ENCODE measurements at regions not wholly inside any gene's neighbourhood (a gene's known extent, or its start where the extent isn't known, plus 50 kb on each side); places are given as distances from the start of the nearest gene placed in this dataset.

DNA sequence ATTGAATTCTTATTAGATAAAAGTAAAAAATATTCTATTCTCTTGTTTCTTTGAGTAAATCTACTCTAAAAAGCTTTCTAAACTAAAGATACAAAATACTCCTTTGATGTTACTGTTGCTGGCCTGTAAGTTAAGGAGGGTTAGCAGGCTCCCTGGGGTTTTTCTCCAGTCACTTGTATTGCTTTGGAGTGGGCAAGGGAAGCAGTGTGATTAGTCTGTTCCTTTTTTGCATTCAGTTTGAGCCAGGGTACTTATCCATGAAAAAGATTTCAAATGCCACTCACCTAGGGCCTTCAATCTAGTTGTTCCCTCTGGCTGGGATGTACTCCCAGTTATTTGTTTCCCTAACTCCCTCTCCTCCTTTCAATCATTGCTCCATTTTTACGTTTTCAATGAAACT lies 256.2 kb upstream of the SMC2 start:
- Mint-ChIP-seq H3K27me3 (ENCODE audit: insufficient read depth, low read depth, poor library complexity) (no peaks in the 10 kb centered on the region), H3K36me3 (ENCODE audit: low read depth) (peaks cover 6% of the 10 kb centered on the region; the same call in 1 of the 3 replicates), H3K27ac (no peak overlapping the region), H3K4me1 (no peaks in the 10 kb centered on the region), H3K4me3 (no peak overlapping the region), H3K9me3 (peaks cover 85% of the 10 kb centered on the region)
- Histone ChIP-seq H3K27me3 (ENCODE audit: insufficient read depth) (no peaks in the 10 kb centered on the region), H3K4me2 (no peak overlapping the region), H3K79me2 (replicated peaks; ENCODE audit: insufficient read depth) (no peaks in the 10 kb centered on the region), H3K4me3 (no peak overlapping the region), H3K9me2 (ENCODE audit: insufficient read depth) (no peaks in the 10 kb centered on the region), H3K27ac (ENCODE audit: low read depth) (no peak overlapping the region), H3F3A (replicated peaks; ENCODE audit: low read depth) (no peaks in the 10 kb centered on the region), H3K36me3 (ENCODE audit: insufficient read depth) (peaks cover 5% of the 10 kb centered on the region), H2AFZ (no peak overlapping the region), H4K20me1 (replicated peaks; ENCODE audit: insufficient read depth) (no peaks in the 10 kb centered on the region), H3K4me1 (ENCODE audit: insufficient read depth) (no peaks in the 10 kb centered on the region)
- DNase-seq (ENCODE audit: low spot score): no peak
- no peak for ATAC-seq
- TF ChIP-seq REST (IDR thresholded peaks at IDR 0.05; ENCODE audit: unreplicated experiment): no peak

DNA sequence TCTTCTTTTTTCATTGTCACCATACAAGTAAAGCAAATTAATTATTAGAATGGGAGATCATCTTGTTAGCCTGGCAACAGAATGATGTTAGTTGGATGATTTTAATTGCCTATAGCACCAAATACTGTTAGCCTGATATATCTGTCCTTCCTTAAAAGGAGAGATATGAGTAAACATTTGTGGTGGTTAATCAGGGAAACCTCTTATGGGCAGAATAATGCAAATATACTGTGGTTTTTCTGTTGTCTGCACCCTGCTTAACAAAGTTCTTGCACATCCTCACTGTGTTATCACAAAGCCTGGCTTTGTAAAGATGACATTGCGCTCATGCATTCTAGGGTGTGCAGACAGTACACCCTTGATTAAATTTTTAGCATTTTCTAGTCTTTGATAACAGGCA lies 254.9 kb upstream of the SMC2 start:
- H3K9me3 Mint-ChIP-seq: peaks cover 90% of the 10 kb centered on the region
- no peak overlapping the region for H3K4me3 ChIP-seq
- no peak overlapping the region for H3K27ac ChIP-seq (ENCODE audit: low read depth)
- H3K4me1 ChIP-seq (ENCODE audit: insufficient read depth): no peaks in the 10 kb centered on the region
- peaks cover 6% of the 10 kb centered on the region; the same call in 2 of the 3 replicates for H3K36me3 Mint-ChIP-seq (ENCODE audit: low read depth)
- no peak for ATAC-seq
- H3K27ac Mint-ChIP-seq: no peak overlapping the region
- no peaks in the 10 kb centered on the region for H3K79me2 ChIP-seq (replicated peaks; ENCODE audit: insufficient read depth)
- DNase-seq (ENCODE audit: low spot score): no peak
- H3K4me3 Mint-ChIP-seq: no peak overlapping the region
- no peaks in the 10 kb centered on the region for H3K27me3 ChIP-seq (ENCODE audit: insufficient read depth)
- H3K4me1 Mint-ChIP-seq: no peaks in the 10 kb centered on the region
- H3K4me2 ChIP-seq: no peak overlapping the region
- no peaks in the 10 kb centered on the region for H3K27me3 Mint-ChIP-seq (ENCODE audit: insufficient read depth, low read depth, poor library complexity)
- no peaks in the 10 kb centered on the region for H4K20me1 ChIP-seq (replicated peaks; ENCODE audit: insufficient read depth)
- no peaks in the 10 kb centered on the region for H3K9me2 ChIP-seq (ENCODE audit: insufficient read depth)
- H2AFZ ChIP-seq: no peak overlapping the region
- no peaks in the 10 kb centered on the region for H3F3A ChIP-seq (replicated peaks; ENCODE audit: low read depth)
- H3K36me3 ChIP-seq (ENCODE audit: insufficient read depth): peaks cover 12% of the 10 kb centered on the region
- TF ChIP-seq EZH2phosphoT487 (IDR thresholded peaks at IDR 0.05; ENCODE audit: unreplicated experiment) (no peak), STAT1 (IDR thresholded peaks at IDR 0.05; ENCODE audit: unreplicated experiment) (no peak), REST (IDR thresholded peaks at IDR 0.05; ENCODE audit: unreplicated experiment) (no peak), NANOG (IDR thresholded peaks at IDR 0.05; ENCODE audit: borderline replicate concordance) (no peak), ETS1 (IDR thresholded peaks at IDR 0.05) (no peak)
- TF ChIP-seq, protein P1, sequence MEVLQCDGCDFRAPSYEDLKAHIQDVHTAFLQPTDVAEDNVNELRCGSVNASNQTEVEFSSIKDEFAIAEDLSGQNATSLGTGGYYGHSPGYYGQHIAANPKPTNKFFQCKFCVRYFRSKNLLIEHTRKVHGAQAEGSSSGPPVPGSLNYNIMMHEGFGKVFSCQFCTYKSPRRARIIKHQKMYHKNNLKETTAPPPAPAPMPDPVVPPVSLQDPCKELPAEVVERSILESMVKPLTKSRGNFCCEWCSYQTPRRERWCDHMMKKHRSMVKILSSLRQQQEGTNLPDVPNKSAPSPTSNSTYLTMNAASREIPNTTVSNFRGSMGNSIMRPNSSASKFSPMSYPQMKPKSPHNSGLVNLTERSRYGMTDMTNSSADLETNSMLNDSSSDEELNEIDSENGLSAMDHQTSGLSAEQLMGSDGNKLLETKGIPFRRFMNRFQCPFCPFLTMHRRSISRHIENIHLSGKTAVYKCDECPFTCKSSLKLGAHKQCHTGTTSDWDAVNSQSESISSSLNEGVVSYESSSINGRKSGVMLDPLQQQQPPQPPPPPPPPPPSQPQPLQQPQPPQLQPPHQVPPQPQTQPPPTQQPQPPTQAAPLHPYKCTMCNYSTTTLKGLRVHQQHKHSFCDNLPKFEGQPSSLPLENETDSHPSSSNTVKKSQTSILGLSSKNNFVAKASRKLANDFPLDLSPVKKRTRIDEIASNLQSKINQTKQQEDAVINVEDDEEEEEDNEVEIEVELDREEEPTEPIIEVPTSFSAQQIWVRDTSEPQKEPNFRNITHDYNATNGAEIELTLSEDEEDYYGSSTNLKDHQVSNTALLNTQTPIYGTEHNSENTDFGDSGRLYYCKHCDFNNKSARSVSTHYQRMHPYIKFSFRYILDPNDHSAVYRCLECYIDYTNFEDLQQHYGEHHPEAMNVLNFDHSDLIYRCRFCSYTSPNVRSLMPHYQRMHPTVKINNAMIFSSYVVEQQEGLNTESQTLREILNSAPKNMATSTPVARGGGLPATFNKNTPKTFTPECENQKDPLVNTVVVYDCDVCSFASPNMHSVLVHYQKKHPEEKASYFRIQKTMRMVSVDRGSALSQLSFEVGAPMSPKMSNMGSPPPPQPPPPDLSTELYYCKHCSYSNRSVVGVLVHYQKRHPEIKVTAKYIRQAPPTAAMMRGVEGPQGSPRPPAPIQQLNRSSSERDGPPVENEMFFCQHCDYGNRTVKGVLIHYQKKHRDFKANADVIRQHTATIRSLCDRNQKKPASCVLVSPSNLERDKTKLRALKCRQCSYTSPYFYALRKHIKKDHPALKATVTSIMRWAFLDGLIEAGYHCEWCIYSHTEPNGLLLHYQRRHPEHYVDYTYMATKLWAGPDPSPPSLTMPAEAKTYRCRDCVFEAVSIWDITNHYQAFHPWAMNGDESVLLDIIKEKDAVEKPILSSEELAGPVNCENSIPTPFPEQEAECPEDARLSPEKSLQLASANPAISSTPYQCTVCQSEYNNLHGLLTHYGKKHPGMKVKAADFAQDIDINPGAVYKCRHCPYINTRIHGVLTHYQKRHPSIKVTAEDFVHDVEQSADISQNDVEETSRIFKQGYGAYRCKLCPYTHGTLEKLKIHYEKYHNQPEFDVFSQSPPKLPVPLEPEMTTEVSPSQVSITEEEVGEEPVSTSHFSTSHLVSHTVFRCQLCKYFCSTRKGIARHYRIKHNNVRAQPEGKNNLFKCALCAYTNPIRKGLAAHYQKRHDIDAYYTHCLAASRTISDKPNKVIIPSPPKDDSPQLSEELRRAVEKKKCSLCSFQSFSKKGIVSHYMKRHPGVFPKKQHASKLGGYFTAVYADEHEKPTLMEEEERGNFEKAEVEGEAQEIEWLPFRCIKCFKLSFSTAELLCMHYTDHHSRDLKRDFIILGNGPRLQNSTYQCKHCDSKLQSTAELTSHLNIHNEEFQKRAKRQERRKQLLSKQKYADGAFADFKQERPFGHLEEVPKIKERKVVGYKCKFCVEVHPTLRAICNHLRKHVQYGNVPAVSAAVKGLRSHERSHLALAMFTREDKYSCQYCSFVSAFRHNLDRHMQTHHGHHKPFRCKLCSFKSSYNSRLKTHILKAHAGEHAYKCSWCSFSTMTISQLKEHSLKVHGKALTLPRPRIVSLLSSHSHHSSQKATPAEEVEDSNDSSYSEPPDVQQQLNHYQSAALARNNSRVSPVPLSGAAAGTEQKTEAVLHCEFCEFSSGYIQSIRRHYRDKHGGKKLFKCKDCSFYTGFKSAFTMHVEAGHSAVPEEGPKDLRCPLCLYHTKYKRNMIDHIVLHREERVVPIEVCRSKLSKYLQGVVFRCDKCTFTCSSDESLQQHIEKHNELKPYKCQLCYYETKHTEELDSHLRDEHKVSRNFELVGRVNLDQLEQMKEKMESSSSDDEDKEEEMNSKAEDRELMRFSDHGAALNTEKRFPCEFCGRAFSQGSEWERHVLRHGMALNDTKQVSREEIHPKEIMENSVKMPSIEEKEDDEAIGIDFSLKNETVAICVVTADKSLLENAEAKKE (CRISPR knock-in tag; IDR thresholded peaks at IDR 0.05): no peak
